AG04450 (cell line): ENCODE measurements at regions not wholly inside any gene's neighbourhood (a gene's known extent, or its start where the extent isn't known, plus 50 kb on each side); places are given as distances from the start of the nearest gene placed in this dataset.
"Not testable (repeated sequence)": the region's sequence is repeated elsewhere in the genome, so short reads cannot be mapped to it uniquely, and the experiment has no call there.

Experiments
- CTCF ChIA-PET: fragments of 300-600, 350-600 bp; formaldehyde crosslinking; extraction: SDS; loops from one replicate; lab custom pipeline; 2022; ENCODE audit warnings: antibody characterized with exemption, inconsistent platforms; lab: Charles Lee
- POLR2A ChIA-PET: fragments of 350-600 bp; formaldehyde crosslinking; extraction: SDS; loops from one replicate; lab custom pipeline; 2021; ENCODE audit warnings: antibody characterized with exemption, inconsistent platforms; lab: Yijun Ruan, JAX
- DNase-seq: peaks from one replicate; pipeline ENCODE4 v3.0.0-alpha.2; 2011; ENCODE audit warnings: low read depth, low spot score
- H3K27ac ChIP-seq: one replicate; pipeline ENCODE4 v1.5.1; 2012; ENCODE audit warnings: low read depth, low read length, control low read depth
- H3K27me3 ChIP-seq: one replicate; pipeline ENCODE4 v1.6.0; 2012; ENCODE audit warnings: low read length; ENCODE audit not compliant: control insufficient read depth, insufficient read depth
- H3K4me3 ChIP-seq: 2 replicates; pipeline ENCODE4 v1.5.1; 2011; ENCODE audit warnings: mild to moderate bottlenecking, low read depth, low read length, control low read depth
- H3K9me3 ChIP-seq: 2 replicates; pipeline ENCODE4 v1.5.1; 2012; ENCODE audit warnings: low read length; ENCODE audit not compliant: control insufficient read depth, insufficient read depth
- CTCF ChIP-seq: IDR thresholded peaks from 2 replicates; pipeline ENCODE4 v1.5.1; 2011; ENCODE audit warnings: low read depth, low read length, control low read depth, inconsistent platforms

GRCh38 chr1:189804352-189804751, 673.3 kb downstream of the BRINP3 start:
- ChIA-PET POLR2A (no interaction called here), CTCF (no interaction called here)
- Histone ChIP-seq H3K4me3 (no peak overlapping the region), H3K27ac (no peak overlapping the region), H3K9me3 (no peaks in the 10 kb centered on the region), H3K27me3 (no peaks in the 10 kb centered on the region)
- no peak for TF ChIP-seq CTCF
- DNase-seq = no peak

GRCh38 chr1:189805735-189806134, 671.9 kb downstream of the BRINP3 start:
- Histone ChIP-seq H3K9me3 (no peaks in the 10 kb centered on the region), H3K27ac (no peak overlapping the region), H3K27me3 (no peaks in the 10 kb centered on the region), H3K4me3 (no peak overlapping the region)
- CTCF ChIA-PET = no interaction called here
- TF ChIP-seq CTCF = no peak
- POLR2A ChIA-PET = no interaction called here
- no peak for DNase-seq

GRCh38 chr1:189810639-189811038, 667.0 kb downstream of the BRINP3 start:
- H3K9me3 ChIP-seq, DNase-seq, POLR2A ChIA-PET, H3K27me3 ChIP-seq, H3K4me3 ChIP-seq, CTCF ChIA-PET, H3K27ac ChIP-seq: not testable (repeated sequence)

- Histone ChIP-seq H3K4me3 (no peak overlapping the region), H3K9me3 (no peaks in the 10 kb centered on the region), H3K27ac (no peak overlapping the region), H3K27me3 (no peaks in the 10 kb centered on the region)
- DNase-seq = no peak
- POLR2A ChIA-PET = no interaction called here
- no peak for TF ChIP-seq CTCF
- CTCF ChIA-PET = no interaction called here
Observed at GRCh38 chr1:189811960-189812359, 665.7 kb downstream of the BRINP3 start.

GRCh38 chr1:189816558-189816957, 661.1 kb downstream of the BRINP3 start:
- no peak for TF ChIP-seq CTCF
- Histone ChIP-seq H3K27me3 (no peaks in the 10 kb centered on the region), H3K27ac (no peak overlapping the region), H3K4me3 (no peak overlapping the region), H3K9me3 (no peaks in the 10 kb centered on the region)
- ChIA-PET POLR2A (no interaction called here), CTCF (no interaction called here)
- DNase-seq = no peak

GRCh38 chr1:189819751-189820150, 657.9 kb downstream of the BRINP3 start:
- no peak overlapping the region for H3K4me3 ChIP-seq
- H3K9me3 ChIP-seq = no peaks in the 10 kb centered on the region
- POLR2A ChIA-PET = no interaction called here
- H3K27ac ChIP-seq = no peak overlapping the region
- CTCF ChIA-PET = no interaction called here
- TF ChIP-seq CTCF = no peak
- no peak for DNase-seq
- no peaks in the 10 kb centered on the region for H3K27me3 ChIP-seq
